ENCODE measurements at regions not wholly inside any gene's neighbourhood (a gene's known extent, or its start where the extent isn't known, plus 50 kb on each side); places are given as distances from the start of the nearest gene placed in this dataset.

DNA sequence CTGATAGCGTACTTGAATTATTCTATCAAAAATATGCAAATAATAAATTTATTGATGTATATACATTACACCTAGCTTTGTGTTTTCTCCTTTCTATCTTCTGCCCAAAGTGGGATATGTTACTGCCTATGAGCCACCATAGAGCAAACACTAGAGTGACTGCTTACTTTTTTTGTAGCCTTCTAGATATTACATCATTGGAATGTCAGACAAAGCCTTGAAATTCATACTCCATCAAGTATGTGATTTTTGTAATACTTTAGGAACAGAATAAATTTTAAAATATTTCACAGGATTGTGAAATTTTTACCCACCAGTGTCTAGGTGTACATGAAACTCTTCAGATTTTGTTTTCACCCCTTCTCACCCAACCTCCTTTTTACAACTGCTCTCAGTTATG is 787.6 kb downstream of the USP25 start:
- Histone ChIP-seq H3K4ac (ENCODE audit: low read length) (no peak overlapping the region), H3K4me1 (ENCODE audit: control insufficient read depth in 2 of 2, insufficient read depth in 1 of 2, low read depth in 1 of 2, low read length in 2 of 2) (no peaks in the 10 kb centered on the region), H3K27ac (replicated peaks; ENCODE audit: low read length) (no peak overlapping the region)

DNA sequence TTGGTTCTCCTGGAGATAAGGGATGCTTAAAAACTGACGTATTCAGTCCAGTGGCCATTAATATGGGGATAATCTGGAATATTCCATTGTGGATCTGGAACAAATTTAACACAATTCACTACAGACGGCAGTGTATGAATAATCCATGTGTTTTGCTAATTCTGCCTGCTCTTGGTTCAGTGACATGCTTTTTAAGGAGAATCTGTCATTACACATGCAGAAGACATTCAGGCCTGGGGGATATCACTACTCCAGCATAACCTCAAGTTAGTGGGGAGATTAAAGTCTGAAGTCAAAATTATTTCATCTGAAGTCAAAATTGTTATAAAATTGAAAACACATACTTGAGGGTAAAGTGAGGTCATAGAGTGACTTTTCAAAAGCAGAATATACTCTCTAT is 789.3 kb downstream of the USP25 start:
- no peak overlapping the region for H3K23ac ChIP-seq (ENCODE audit: low read depth, low read length, poor library complexity)
- H3K27ac ChIP-seq (replicated peaks; ENCODE audit: low read length): no peak overlapping the region
- H2AFZ ChIP-seq (ENCODE audit: low read length): no peak overlapping the region
- H3K36me3 ChIP-seq (replicated peaks in 1 of 2; ENCODE audit: control insufficient read depth in 2 of 2, insufficient read depth in 2 of 2, low read length in 2 of 2): no peaks in the 10 kb centered on the region
- no peak overlapping the region for H3K14ac ChIP-seq (ENCODE audit: low read length)
- H3K4me3 ChIP-seq (ENCODE audit: low read length in 2 of 2): no peak overlapping the region
- no peak overlapping the region for H2AK5ac ChIP-seq (ENCODE audit: low read depth, low read length)
- DNase-seq (ENCODE audit: low spot score): no peak
- no peaks in the 10 kb centered on the region for H3K79me1 ChIP-seq (ENCODE audit: low read depth, low read length)
- no peak overlapping the region for H2BK12ac ChIP-seq (ENCODE audit: low read length)
- H3K9me3 ChIP-seq (replicated peaks in 1 of 2; ENCODE audit: control insufficient read depth in 2 of 2, insufficient read depth in 1 of 2, low read depth in 1 of 2, low read length in 2 of 2): peaks cover 0 to 9% of the 10 kb centered on the region in 2 donors
- H3K9ac ChIP-seq (ENCODE audit: low read depth, low read length, poor library complexity): no peak overlapping the region
- H2BK15ac ChIP-seq (ENCODE audit: low read length): no peak overlapping the region
- H4K8ac ChIP-seq (ENCODE audit: low read depth, low read length): no peak overlapping the region
- no peak overlapping the region for H3K4me2 ChIP-seq (ENCODE audit: insufficient read depth, low read length, poor library complexity, severe bottlenecking)
- no peaks in the 10 kb centered on the region for H3K27me3 ChIP-seq (ENCODE audit: control insufficient read depth in 3 of 3, insufficient read depth in 3 of 3, low read depth in 1 of 3, low read length in 3 of 3)
- H4K91ac ChIP-seq (ENCODE audit: low read depth, low read length, poor library complexity): no peak overlapping the region
- no peaks in the 10 kb centered on the region for H3K4me1 ChIP-seq (ENCODE audit: control insufficient read depth in 2 of 2, insufficient read depth in 1 of 2, low read depth in 1 of 2, low read length in 2 of 2)
- WGBS, 2 donors (ENCODE audit: extremely low coverage in 2 of 2, insufficient read length in 2 of 2, insufficient replicate concordance in 1 of 2): no CpG with 5 or more reads among the region's 2 CpGs
- no peak overlapping the region for H2BK120ac ChIP-seq (ENCODE audit: low read depth, low read length)
- H2BK5ac ChIP-seq (ENCODE audit: low read length): no peak overlapping the region
- H3K18ac ChIP-seq (ENCODE audit: low read length): no peak overlapping the region
- no peak overlapping the region for H3K4ac ChIP-seq (ENCODE audit: low read length)

More for the DNA sequence above, 787.6 kb downstream of the USP25 start:
- Histone ChIP-seq H2AK5ac (ENCODE audit: low read depth, low read length) (no peak overlapping the region), H3K9me3 (replicated peaks in 1 of 2; ENCODE audit: control insufficient read depth in 2 of 2, insufficient read depth in 1 of 2, low read depth in 1 of 2, low read length in 2 of 2) (peaks cover 0 to 12% of the 10 kb centered on the region in 2 donors), H4K91ac (ENCODE audit: low read depth, low read length, poor library complexity) (no peak overlapping the region), H2BK5ac (ENCODE audit: low read length) (no peak overlapping the region), H3K9ac (ENCODE audit: low read depth, low read length, poor library complexity) (no peak overlapping the region), H3K79me1 (ENCODE audit: low read depth, low read length) (no peaks in the 10 kb centered on the region), H3K14ac (ENCODE audit: low read length) (no peak overlapping the region), H2BK120ac (ENCODE audit: low read depth, low read length) (no peak overlapping the region), H3K4me3 (ENCODE audit: low read length in 2 of 2) (no peak overlapping the region), H3K36me3 (replicated peaks in 1 of 2; ENCODE audit: control insufficient read depth in 2 of 2, insufficient read depth in 2 of 2, low read length in 2 of 2) (no peaks in the 10 kb centered on the region), H2BK15ac (ENCODE audit: low read length) (no peak overlapping the region), H2BK12ac (ENCODE audit: low read length) (no peak overlapping the region), H3K4me2 (ENCODE audit: insufficient read depth, low read length, poor library complexity, severe bottlenecking) (no peak overlapping the region), H3K27me3 (ENCODE audit: control insufficient read depth in 3 of 3, insufficient read depth in 3 of 3, low read depth in 1 of 3, low read length in 3 of 3) (no peaks in the 10 kb centered on the region), H3K18ac (ENCODE audit: low read length) (no peak overlapping the region), H3K23ac (ENCODE audit: low read depth, low read length, poor library complexity) (no peak overlapping the region), H2AFZ (ENCODE audit: low read length) (no peak overlapping the region), H4K8ac (ENCODE audit: low read depth, low read length) (no peak overlapping the region)
- WGBS, 2 donors (ENCODE audit: extremely low coverage in 2 of 2, insufficient read length in 2 of 2, insufficient replicate concordance in 1 of 2): no CpG with 5 or more reads among the region's 1 CpG
- DNase-seq (ENCODE audit: low spot score): no peak

DNA sequence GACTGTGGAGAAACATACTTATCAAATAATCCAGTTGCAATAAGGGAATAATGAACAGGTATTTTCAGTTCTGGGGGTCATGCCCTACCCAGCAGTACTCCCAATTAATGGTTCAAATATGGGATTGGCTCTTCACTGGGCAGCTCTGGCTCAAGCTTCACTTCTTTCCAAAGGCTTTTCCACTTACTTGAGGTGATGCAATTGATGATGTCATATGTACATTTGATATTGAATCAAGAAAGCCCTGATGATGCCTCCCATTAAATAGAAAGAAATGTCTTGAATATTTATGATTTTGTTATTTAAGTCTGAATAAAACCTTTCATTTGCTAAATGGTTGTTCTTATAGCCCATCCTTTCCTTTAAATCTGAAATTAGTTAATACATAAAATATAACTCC is 789.9 kb downstream of the USP25 start:
- Histone ChIP-seq H3K27me3 (ENCODE audit: control insufficient read depth in 3 of 3, insufficient read depth in 3 of 3, low read depth in 1 of 3, low read length in 3 of 3) (no peaks in the 10 kb centered on the region), H3K79me1 (ENCODE audit: low read depth, low read length) (no peaks in the 10 kb centered on the region), H2BK120ac (ENCODE audit: low read depth, low read length) (no peak overlapping the region), H3K4ac (ENCODE audit: low read length) (no peak overlapping the region), H3K4me1 (ENCODE audit: control insufficient read depth in 2 of 2, insufficient read depth in 1 of 2, low read depth in 1 of 2, low read length in 2 of 2) (no peaks in the 10 kb centered on the region), H2AFZ (ENCODE audit: low read length) (no peak overlapping the region), H3K36me3 (replicated peaks in 1 of 2; ENCODE audit: control insufficient read depth in 2 of 2, insufficient read depth in 2 of 2, low read length in 2 of 2) (no peaks in the 10 kb centered on the region), H4K8ac (ENCODE audit: low read depth, low read length) (no peak overlapping the region), H4K91ac (ENCODE audit: low read depth, low read length, poor library complexity) (no peak overlapping the region), H3K23ac (ENCODE audit: low read depth, low read length, poor library complexity) (no peak overlapping the region), H3K4me3 (ENCODE audit: low read length in 2 of 2) (no peak overlapping the region), H2BK12ac (ENCODE audit: low read length) (no peak overlapping the region), H2BK5ac (ENCODE audit: low read length) (no peak overlapping the region), H2AK5ac (ENCODE audit: low read depth, low read length) (no peak overlapping the region), H3K14ac (ENCODE audit: low read length) (no peak overlapping the region), H3K9ac (ENCODE audit: low read depth, low read length, poor library complexity) (no peak overlapping the region), H3K9me3 (replicated peaks in 1 of 2; ENCODE audit: control insufficient read depth in 2 of 2, insufficient read depth in 1 of 2, low read depth in 1 of 2, low read length in 2 of 2) (peaks cover 0 to 8% of the 10 kb centered on the region in 2 donors), H3K18ac (ENCODE audit: low read length) (no peak overlapping the region), H3K4me2 (ENCODE audit: insufficient read depth, low read length, poor library complexity, severe bottlenecking) (no peak overlapping the region), H2BK15ac (ENCODE audit: low read length) (no peak overlapping the region), H3K27ac (replicated peaks; ENCODE audit: low read length) (no peak overlapping the region)
- no peak for DNase-seq (ENCODE audit: low spot score)

DNA sequence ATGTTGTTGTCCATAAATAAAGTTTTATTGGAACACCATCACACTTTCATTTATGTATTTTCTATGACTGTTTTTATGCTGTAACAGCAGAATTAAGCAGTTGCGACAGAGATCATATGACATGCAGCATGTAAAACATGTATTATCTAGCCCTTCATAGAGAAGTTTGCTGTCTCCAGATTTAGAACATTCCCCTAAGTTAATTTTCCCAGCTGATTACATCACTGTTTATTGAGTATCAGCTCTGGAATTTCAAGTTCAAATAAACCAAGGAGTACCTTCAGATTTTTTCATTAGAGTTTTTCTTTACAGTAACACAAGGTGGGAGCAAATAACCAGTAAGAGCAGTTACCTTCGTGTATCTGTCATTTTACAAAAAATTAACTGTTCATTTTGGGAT is 792.8 kb downstream of the USP25 start:
- Histone ChIP-seq H2BK120ac (ENCODE audit: low read depth, low read length) (no peak overlapping the region), H2AK5ac (ENCODE audit: low read depth, low read length) (no peak overlapping the region), H3K4me3 (ENCODE audit: low read length in 2 of 2) (no peak overlapping the region), H2BK15ac (ENCODE audit: low read length) (no peak overlapping the region), H3K9me3 (replicated peaks in 1 of 2; ENCODE audit: control insufficient read depth in 2 of 2, insufficient read depth in 1 of 2, low read depth in 1 of 2, low read length in 2 of 2) (peaks cover 0 to 4% of the 10 kb centered on the region in 2 donors), H3K27me3 (ENCODE audit: control insufficient read depth in 3 of 3, insufficient read depth in 3 of 3, low read depth in 1 of 3, low read length in 3 of 3) (no peaks in the 10 kb centered on the region), H3K14ac (ENCODE audit: low read length) (no peak overlapping the region), H3K27ac (replicated peaks; ENCODE audit: low read length) (no peak overlapping the region), H3K36me3 (replicated peaks in 1 of 2; ENCODE audit: control insufficient read depth in 2 of 2, insufficient read depth in 2 of 2, low read length in 2 of 2) (no peaks in the 10 kb centered on the region), H4K91ac (ENCODE audit: low read depth, low read length, poor library complexity) (no peak overlapping the region), H3K4me1 (ENCODE audit: control insufficient read depth in 2 of 2, insufficient read depth in 1 of 2, low read depth in 1 of 2, low read length in 2 of 2) (no peaks in the 10 kb centered on the region), H4K8ac (ENCODE audit: low read depth, low read length) (no peak overlapping the region), H3K18ac (ENCODE audit: low read length) (no peak overlapping the region), H3K4ac (ENCODE audit: low read length) (no peak overlapping the region), H2AFZ (ENCODE audit: low read length) (no peak overlapping the region), H3K23ac (ENCODE audit: low read depth, low read length, poor library complexity) (no peak overlapping the region), H3K9ac (ENCODE audit: low read depth, low read length, poor library complexity) (no peak overlapping the region), H2BK12ac (ENCODE audit: low read length) (no peak overlapping the region), H3K79me1 (ENCODE audit: low read depth, low read length) (no peaks in the 10 kb centered on the region), H3K4me2 (ENCODE audit: insufficient read depth, low read length, poor library complexity, severe bottlenecking) (no peak overlapping the region), H2BK5ac (ENCODE audit: low read length) (no peak overlapping the region)
- no peak for DNase-seq (ENCODE audit: low spot score)
- WGBS, 2 donors (ENCODE audit: extremely low coverage in 2 of 2, insufficient read length in 2 of 2, insufficient replicate concordance in 1 of 2): no CpG with 5 or more reads among the region's 2 CpGs

Data from neuronal stem cell (in vitro differentiated cells).